ENCODE measurements at regions not wholly inside any gene's neighbourhood (a gene's known extent, or its start where the extent isn't known, plus 50 kb on each side); places are given as distances from the start of the nearest gene placed in this dataset.
A peak's percentile ranks its signal among the peaks of the same experiment; 100 is the strongest.

DNA sequence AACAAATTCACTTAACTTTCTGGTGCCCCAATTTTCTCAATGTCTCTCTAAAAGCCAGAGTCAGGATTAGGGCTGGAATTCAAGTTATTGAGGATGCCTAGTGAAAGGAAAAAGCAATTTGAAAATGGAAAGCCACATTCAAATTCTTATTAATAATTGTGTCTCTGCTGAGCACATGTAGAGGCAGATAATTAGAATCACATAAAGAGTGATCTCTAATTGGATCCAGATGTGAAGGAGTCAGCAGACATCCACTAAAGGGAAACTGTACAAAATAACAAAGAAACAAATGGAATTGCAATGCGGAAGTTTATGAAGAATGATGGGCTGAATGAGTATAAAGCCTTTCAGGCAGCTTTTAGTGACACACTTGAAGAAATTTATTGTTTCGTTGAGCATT is 482.6 kb downstream of the TTLL7 start:
- Histone ChIP-seq H3K36me3 (no peaks in the 10 kb centered on the region), H3K27ac (no peak overlapping the region), H3K4me3 (no peak overlapping the region), H3K4me1 (peaks cover 0 to 2% (median under 1%) of the 10 kb centered on the region in 4 donors), H3K27me3 (no peaks in the 10 kb centered on the region), H3K9me3 (no peaks in the 10 kb centered on the region)
- intact Hi-C loops (cut with DNase I; ENCODE audit: low total_unique reads) = no loop called here
- TF ChIP-seq EP300 (IDR thresholded peaks at IDR 0.05) (no peak), POLR2AphosphoS5 (IDR thresholded peaks at IDR 0.05) (no peak), POLR2A (IDR thresholded peaks at IDR 0.05) (no peak)
- TF ChIP-seq, protein P1, sequence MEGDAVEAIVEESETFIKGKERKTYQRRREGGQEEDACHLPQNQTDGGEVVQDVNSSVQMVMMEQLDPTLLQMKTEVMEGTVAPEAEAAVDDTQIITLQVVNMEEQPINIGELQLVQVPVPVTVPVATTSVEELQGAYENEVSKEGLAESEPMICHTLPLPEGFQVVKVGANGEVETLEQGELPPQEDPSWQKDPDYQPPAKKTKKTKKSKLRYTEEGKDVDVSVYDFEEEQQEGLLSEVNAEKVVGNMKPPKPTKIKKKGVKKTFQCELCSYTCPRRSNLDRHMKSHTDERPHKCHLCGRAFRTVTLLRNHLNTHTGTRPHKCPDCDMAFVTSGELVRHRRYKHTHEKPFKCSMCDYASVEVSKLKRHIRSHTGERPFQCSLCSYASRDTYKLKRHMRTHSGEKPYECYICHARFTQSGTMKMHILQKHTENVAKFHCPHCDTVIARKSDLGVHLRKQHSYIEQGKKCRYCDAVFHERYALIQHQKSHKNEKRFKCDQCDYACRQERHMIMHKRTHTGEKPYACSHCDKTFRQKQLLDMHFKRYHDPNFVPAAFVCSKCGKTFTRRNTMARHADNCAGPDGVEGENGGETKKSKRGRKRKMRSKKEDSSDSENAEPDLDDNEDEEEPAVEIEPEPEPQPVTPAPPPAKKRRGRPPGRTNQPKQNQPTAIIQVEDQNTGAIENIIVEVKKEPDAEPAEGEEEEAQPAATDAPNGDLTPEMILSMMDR (IDR thresholded peaks at IDR 0.05) = no peak
- DNase-seq = peak in 1 of 2 donors; percentile 16
- WGBS, 5 donors = 86 to 95% (median 87%) methylated on average over 2 of the region's 2 CpGs

DNA sequence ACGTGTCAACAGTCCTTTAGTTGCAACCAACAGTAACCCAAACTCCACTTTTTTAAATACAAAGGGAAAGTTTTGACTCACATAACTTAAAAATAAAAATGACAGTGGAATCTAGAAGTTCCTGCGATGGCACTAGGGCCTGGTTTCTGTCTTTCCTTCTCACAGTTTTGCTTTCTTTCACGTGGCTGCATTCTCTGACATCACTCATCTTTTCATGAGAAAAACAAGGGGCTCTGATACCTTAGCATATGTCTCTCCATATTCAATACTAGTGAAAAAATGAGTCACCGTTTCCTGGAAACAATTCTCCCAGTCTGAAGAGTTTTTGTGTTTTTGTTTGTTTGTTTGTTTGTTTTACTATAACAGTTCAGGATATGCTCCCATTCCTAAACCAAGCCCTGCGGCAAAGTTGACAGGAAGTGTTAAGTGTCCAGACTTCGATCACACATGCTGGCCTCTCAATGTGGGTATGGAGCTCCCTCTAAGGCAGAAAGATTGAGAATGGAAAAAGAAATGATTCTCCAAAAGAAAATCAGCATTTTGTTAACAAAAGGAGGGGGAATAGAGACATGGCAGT is 483.3 kb downstream of the TTLL7 start:
- peaks cover 0 to 9% (median 3%) of the 10 kb centered on the region in 4 donors for H3K4me1 ChIP-seq
- H3K9me3 ChIP-seq = no peaks in the 10 kb centered on the region
- no peak overlapping the region for H3K4me3 ChIP-seq
- H3K36me3 ChIP-seq = no peaks in the 10 kb centered on the region
- no peaks in the 10 kb centered on the region for H3K27me3 ChIP-seq
- WGBS, 5 donors = 68 to 88% (median 79%) methylated on average over 6 of the region's 6 CpGs
- DNase-seq = no peak
- H3K27ac ChIP-seq = no peak overlapping the region
- TF ChIP-seq EP300 (IDR thresholded peaks at IDR 0.05) = no peak
- no peak for TF ChIP-seq POLR2AphosphoS5 (IDR thresholded peaks at IDR 0.05)
- no peak for TF ChIP-seq POLR2A (IDR thresholded peaks at IDR 0.05)
- TF ChIP-seq, protein P1 (IDR thresholded peaks at IDR 0.05) = no peak
- intact Hi-C loops (cut with DNase I; ENCODE audit: low total_unique reads) = no loop called here

DNA sequence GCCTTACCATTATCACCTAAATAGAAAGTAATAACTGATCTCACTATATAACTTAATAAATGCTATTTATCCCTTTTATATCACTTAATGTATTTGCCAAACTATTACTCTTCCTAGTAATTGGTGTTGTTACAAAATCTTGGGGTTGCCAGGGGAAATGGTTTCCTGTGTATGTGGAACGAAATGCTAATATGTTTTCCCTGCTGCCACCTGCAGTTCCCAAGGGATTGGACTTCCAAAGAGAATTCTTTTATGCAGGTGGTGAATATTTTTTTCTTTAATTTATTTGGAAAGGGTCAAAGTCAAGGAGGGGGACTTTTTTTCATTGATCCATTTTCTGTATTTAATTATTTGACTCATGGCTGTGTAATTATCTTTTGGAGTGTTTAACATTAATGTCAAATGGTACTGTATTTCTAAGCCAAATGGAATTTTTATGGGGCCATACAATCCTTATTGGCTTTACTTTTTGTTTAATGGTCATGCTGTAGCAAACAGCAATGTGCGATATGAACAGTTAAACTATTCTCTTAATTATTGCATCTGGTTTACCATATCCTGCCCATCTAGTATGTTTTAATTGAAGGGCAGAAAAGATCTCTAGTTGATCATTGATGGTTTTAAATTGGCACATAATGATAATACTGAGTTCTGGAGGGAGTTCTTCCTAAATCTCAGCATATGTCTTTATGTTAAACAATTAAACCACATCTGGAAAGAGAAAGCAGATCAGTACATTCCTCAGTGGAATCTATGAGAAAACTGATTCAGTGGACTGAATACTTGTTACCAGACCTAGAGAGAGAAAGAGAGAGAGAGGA is 486.3 kb downstream of the TTLL7 start:
- Histone ChIP-seq H3K4me1 (peaks cover 0 to 36% (median 22%) of the 10 kb centered on the region in 4 donors), H3K9me3 (no peaks in the 10 kb centered on the region), H3K27me3 (no peaks in the 10 kb centered on the region), H3K27ac (no peak overlapping the region), H3K4me3 (no peak overlapping the region), H3K36me3 (no peaks in the 10 kb centered on the region)
- intact Hi-C loops (cut with DNase I; ENCODE audit: low total_unique reads) = no loop called here
- DNase-seq = no peak
- WGBS, 5 donors = 72 to 93% (median 86%) methylated on average over 2 of the region's 2 CpGs
- TF ChIP-seq, protein P1 (IDR thresholded peaks at IDR 0.05) = no peak
- TF ChIP-seq POLR2AphosphoS5 (IDR thresholded peaks at IDR 0.05) (no peak), POLR2A (IDR thresholded peaks at IDR 0.05) (no peak), EP300 (IDR thresholded peaks at IDR 0.05) (no peak)

DNA sequence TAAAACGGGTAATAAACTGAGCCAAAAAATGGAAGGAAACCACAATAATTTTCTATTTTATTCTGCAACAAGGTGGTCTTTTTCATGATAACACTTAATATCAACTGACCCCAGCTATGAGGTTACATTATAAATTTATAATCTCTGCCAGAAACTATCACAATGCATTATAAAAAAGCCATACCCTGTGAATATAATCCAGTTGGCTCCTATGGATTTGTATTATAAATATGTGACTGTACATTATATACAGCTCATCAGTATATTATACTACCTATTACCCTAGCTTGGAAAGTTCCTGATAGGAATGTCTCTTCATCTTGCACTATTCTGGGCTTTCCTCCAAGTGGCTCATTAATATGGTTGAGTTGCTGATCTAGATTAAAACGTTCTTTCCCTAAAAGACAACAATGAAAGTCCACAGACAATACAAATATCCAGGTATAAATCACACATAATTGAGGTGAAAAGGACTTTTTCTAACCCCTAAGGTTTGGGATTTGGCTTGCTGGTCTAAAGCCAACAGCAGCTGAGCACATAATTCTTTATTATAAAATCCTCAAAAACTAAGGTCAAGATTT is 487.7 kb downstream of the TTLL7 start:
- no peak for TF ChIP-seq POLR2AphosphoS5 (IDR thresholded peaks at IDR 0.05)
- no peak for TF ChIP-seq POLR2A (IDR thresholded peaks at IDR 0.05)
- intact Hi-C loops (cut with DNase I; ENCODE audit: low total_unique reads) = no loop called here
- Histone ChIP-seq H3K4me3 (no peak overlapping the region), H3K9me3 (no peaks in the 10 kb centered on the region), H3K27ac (no peak overlapping the region), H3K4me1 (peaks cover 0 to 36% (median 22%) of the 10 kb centered on the region in 4 donors), H3K27me3 (no peaks in the 10 kb centered on the region), H3K36me3 (no peaks in the 10 kb centered on the region)
- peak in 1 of 2 donors; percentile 26 for DNase-seq
- WGBS, 5 donors = 48 to 54% (median 54%) methylated on average over 2 of the region's 2 CpGs

Measured in stomach (tissue), 8 donors.